ENCODE measurements at regions not wholly inside any gene's neighbourhood (a gene's known extent, or its start where the extent isn't known, plus 50 kb on each side); places are given as distances from the start of the nearest gene placed in this dataset.

DNA sequence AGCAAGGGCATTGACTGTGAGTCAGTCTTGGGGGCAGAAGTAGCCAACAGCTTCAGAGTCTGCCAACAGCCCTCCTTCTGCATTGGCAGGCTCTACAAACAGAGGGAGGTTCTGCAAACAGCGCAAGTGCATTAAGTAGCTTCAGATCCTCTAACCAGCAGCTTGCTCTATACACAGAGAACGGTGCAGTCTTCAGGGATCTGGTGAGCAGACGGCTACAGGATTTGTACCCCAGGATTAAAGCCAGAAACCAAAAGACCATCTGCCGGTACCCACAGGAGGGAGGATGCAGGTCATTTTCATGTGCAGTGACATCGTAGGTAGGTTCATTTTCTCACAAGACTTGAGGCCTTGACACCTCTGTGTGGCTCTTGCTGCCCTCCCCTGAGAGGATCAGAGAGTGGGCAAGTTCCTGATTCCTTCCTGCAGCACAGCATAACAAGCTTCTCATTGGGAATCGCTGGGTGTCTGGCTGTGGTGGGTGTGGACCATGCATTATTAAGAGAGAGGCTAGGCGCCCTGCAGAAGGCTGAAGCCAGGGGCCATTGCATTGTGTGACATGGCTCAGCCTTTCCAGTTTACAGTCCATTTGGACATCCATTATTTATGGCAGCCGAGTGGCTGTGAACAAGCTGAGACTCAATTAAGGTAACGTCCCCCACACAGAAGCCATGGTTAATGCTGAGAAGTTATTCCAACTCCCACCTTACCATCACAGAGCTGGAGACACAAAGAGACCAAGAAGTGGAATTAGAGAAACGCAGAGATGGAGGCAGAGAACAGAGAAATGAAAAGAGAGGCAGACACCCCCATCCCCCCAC lies 250.0 kb downstream of the LRFN2 start:
- no peak for TF ChIP-seq NCOA2 (CRISPR knock-in tag; IDR thresholded peaks at IDR 0.05)
- no peak for TF ChIP-seq ZNF292 (CRISPR knock-in tag; IDR thresholded peaks at IDR 0.05; ENCODE audit: borderline replicate concordance, low read depth)
